ENCODE measurements at regions not wholly inside any gene's neighbourhood (a gene's known extent, or its start where the extent isn't known, plus 50 kb on each side); places are given as distances from the start of the nearest gene placed in this dataset.
"Not testable (repeated sequence)": the region's sequence is repeated elsewhere in the genome, so short reads cannot be mapped to it uniquely, and the experiment has no call there.

GRCh38 chr16:34609435-34609834 lies 1150.0 kb downstream of the TP53TG3F start:
- H3K36me3 Mint-ChIP-seq = peaks cover 30% of the 10 kb centered on the region
- H3K4me3 Mint-ChIP-seq; H3K4me1 Mint-ChIP-seq (ENCODE audit: low read depth): not testable (repeated sequence)

More at GRCh38 chr16:34609435-34609834, 1150.0 kb downstream of the TP53TG3F start:
- DNase-seq; H3K27ac Mint-ChIP-seq; intact Hi-C loops (cut with micrococcal nuclease); CTCF ChIA-PET; H3K27me3 Mint-ChIP-seq; POLR2A ChIA-PET: not testable (repeated sequence)
- peaks cover 85% of the 10 kb centered on the region for H3K9me3 Mint-ChIP-seq

Data from activated CD4-positive, alpha-beta memory T cell treated with anti-CD3 and anti-CD28 coated beads for 36 hours (primary cell).